22Rv1 (cell line): ENCODE measurements at regions not wholly inside any gene's neighbourhood (a gene's known extent, or its start where the extent isn't known, plus 50 kb on each side); places are given as distances from the start of the nearest gene placed in this dataset.

ENCODE experiments used
- H3K27ac ChIP-seq: fragments of 450-650 bp; 2 replicates; pipeline ENCODE4 v1.5.1; 2017
- ZFX ChIP-seq: fragments of 450-650 bp; IDR thresholded peaks from 2 replicates; pipeline ENCODE4 v1.6.1; 2017; ENCODE audit warnings: antibody characterized with exemption, borderline replicate concordance
- TF ChIP-seq, protein P1 (sequence below): fragments of 450-650 bp; IDR thresholded peaks from 2 replicates; pipeline ENCODE4 v1.5.1; 2017; ENCODE audit warnings: mild to moderate bottlenecking

DNA sequence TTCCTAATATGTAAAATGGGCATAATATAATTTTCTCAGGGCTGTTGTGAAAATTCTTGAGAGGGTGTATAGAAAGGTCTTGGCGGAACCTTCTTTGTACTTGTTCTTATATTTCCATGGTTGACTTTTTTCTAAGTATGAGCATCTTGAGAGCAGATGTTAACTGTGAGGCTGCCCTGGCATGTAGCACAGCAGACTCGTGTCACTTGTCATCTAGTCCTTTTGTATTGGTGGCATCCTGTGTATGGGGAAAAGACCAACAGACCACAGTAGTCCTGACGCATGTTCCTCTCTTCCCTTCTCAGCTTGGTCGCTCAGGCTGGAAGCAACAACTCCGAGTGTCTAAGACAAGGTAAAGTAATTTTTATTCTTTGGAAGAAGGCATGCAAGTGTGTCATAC, 153.8 kb upstream of the ZBED5 start:
- H3K27ac ChIP-seq, result no peak overlapping the region
- no peak for TF ChIP-seq ZFX
- TF ChIP-seq, protein P1, sequence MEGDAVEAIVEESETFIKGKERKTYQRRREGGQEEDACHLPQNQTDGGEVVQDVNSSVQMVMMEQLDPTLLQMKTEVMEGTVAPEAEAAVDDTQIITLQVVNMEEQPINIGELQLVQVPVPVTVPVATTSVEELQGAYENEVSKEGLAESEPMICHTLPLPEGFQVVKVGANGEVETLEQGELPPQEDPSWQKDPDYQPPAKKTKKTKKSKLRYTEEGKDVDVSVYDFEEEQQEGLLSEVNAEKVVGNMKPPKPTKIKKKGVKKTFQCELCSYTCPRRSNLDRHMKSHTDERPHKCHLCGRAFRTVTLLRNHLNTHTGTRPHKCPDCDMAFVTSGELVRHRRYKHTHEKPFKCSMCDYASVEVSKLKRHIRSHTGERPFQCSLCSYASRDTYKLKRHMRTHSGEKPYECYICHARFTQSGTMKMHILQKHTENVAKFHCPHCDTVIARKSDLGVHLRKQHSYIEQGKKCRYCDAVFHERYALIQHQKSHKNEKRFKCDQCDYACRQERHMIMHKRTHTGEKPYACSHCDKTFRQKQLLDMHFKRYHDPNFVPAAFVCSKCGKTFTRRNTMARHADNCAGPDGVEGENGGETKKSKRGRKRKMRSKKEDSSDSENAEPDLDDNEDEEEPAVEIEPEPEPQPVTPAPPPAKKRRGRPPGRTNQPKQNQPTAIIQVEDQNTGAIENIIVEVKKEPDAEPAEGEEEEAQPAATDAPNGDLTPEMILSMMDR, result no peak

DNA sequence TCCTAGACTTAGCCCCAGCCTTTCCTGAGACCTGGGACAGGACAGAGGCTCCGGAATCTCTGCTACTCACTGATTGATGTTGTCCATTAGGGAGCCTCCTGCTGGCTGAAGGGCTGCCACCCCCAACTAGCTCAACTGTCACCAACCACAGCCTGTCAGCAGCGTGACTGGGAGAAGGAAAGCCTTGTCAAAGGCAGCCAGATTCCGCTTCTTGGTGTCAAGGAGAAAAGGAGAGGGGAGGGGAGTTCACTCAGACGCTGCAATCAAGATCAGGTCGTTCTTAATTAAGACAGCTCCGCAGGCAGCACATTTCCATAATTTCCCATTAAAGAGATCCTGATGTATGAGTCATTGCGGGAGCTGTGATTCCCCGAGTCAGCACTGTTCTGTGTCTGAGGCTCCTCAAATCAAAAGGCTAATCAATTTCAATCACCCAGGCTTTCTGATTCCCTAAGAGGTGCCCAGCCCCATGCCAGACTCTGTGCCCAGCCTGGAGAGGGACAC, 152.8 kb upstream of the ZBED5 start:
- H3K27ac ChIP-seq, result no peak overlapping the region
- TF ChIP-seq, protein P1, result no peak
- no peak for TF ChIP-seq ZFX

DNA sequence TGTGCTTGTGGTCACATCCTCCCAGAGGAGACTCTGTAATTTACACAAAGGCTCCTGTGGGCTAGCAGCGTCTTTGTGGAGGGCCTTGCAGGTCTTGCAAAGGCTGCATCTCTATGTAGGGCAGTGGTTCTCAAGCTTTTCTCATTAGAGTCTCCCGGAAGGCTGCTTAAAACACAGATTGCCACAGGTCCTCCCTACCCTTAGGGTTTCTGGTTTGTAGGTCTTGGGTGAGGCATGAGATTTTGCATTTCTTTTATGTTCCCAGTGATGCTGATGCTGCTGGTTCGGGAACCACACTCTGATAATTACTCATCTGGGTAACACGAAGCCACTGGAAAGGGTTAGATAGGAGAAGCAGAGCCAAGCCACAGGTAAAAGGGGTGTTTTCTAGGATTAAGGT, 151.3 kb upstream of the ZBED5 start:
- TF ChIP-seq, protein P1, result no peak
- TF ChIP-seq ZFX, result no peak
- no peak overlapping the region for H3K27ac ChIP-seq

DNA sequence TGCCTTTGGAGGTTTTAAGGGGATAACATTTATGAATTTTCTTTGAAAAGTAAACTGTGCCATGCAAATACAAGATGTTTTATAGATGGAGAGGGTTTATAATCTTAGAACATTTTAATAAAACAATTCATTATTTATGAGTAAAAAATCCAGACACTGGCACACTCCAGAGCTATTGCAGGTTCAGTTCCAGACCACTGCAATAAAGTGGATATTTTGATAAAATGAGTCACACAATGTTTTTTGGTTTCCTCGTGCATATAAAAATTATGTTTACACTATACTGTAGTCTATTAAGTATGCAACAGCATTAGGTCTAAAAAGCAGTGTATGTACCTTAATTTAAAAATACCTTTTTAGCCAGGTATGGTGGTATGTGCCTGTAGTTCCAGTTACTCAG, 146.2 kb upstream of the ZBED5 start:
- TF ChIP-seq, protein P1, result no peak
- no peak for TF ChIP-seq ZFX

DNA sequence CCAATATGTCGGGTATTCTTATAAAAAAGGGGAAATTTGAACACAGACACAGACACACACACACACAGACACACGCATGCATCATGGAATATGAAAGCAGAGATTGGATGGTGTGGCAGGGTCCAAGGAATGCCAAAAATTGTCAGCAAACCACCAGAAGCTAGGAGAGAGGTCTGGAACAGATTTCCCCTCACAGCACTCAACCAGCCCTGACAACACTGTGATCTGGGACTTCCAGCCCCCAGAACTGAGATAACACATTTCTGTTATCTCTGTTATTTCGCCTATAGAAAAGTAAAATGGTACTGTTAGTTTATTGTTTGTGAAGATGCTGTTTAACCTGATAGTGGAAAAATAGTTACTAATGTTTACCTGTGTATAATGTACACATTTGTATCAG, 145.4 kb upstream of the ZBED5 start:
- H3K27ac ChIP-seq, result no peak overlapping the region
- TF ChIP-seq ZFX, result no peak
- TF ChIP-seq, protein P1, result no peak

More for the DNA sequence above, 146.2 kb upstream of the ZBED5 start:
- no peak overlapping the region for H3K27ac ChIP-seq

DNA sequence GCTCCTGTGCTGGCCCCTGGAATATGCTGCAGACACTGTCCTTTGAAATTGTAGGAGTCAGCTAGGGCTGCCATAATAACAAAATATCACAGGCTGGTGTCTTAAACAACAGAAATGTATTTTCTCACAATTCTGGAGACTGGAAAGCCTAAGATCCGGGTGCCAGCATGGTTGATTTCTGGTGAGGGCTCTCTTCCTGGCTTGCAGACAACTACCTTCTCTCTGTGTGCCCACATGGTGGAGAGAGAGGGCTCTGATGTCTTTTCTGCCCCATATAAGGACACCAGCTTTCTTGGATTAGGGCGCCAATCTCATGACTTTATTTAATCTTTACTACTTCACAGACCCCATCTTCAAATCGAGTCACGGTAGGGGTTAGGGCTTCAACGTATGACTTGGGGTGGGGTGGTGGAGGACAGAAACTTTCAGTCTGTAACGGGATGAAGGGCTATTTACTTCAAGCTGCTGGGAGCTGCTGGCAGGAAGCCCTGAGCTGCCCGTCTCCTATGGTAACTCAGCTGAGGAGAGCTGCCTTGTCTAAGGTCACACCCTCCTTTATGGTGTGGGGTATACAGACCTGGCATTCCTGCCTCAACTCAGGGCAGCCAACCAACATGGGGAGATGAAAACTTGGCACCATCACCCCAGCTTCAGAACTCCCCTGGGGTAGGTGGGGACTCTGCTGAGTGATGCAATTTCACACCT, 142.9 kb upstream of the ZBED5 start:
- TF ChIP-seq, protein P1, result no peak
- no peak for TF ChIP-seq ZFX
- H3K27ac ChIP-seq, result no peak overlapping the region

DNA sequence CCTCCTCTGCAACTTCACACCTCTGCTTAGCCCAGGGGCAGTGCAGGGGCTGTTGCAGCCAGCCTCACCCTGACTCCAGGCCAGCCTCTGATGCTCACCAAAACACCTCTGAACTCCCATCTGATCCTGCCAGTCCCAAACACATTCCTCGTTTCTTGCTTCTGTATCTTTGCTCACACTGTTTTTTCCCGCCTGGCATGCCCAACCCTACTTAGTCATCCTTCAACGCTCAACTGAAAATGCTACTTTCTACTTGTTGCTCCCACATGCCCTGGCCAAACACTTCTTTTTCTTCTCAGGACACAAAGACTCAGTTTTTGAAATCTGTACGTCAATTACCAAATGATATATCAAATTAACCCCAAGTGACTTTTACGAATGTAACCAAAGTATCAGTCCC, 140.8 kb upstream of the ZBED5 start:
- TF ChIP-seq ZFX, result no peak
- TF ChIP-seq, protein P1, result no peak

More for the DNA sequence above, 140.8 kb upstream of the ZBED5 start:
- H3K27ac ChIP-seq, result no peak overlapping the region
